HCT116 (cell line): ENCODE measurements at regions not wholly inside any gene's neighbourhood (a gene's known extent, or its start where the extent isn't known, plus 50 kb on each side); places are given as distances from the start of the nearest gene placed in this dataset.

ENCODE experiments used
- ATAC-seq: fragments of 200-7000 bp; cut with Tn5 transposase; 2 replicates; pipeline ENCODE4 v1.9.1; 2020; ENCODE audit warnings: mild to moderate bottlenecking, moderate library complexity
- BruUV-seq: library from RNA; stranded (reverse); fragments of 400-500 nt; replicated peaks from 2 replicates; lab custom pipeline; 2021; lab: Mats Ljungman, UMichigan
- CTCF ChIA-PET: fragments of 300-600 bp; sonication (Branson Sonifier 250); formaldehyde crosslinking; loops from one replicate; lab custom pipeline; 2021; ENCODE audit warnings: antibody characterized with exemption; lab: Charles Lee
- POLR2A ChIA-PET: fragments of 300-600, 350-600 bp; sonication (Branson Sonifier 250); formaldehyde crosslinking; loops from one replicate; lab custom pipeline; 2021; ENCODE audit warnings: antibody characterized with exemption; lab: Charles Lee
- RAD21 ChIA-PET, 2 experiments: fragments of 300-600 bp; sonication (Branson Sonifier 250); formaldehyde crosslinking; loops; one replicate each; lab custom pipeline; 2023; ENCODE audit warnings: low total read pairs in 2 of 2; ENCODE audit not compliant: uncharacterized antibody in 2 of 2, unreplicated experiment in 2 of 2, low non-redundant PET in 1 of 2; lab: Charles Lee
- DNase-seq: peaks from one replicate; pipeline ENCODE4 v3.0.0-alpha.2; 2010; ENCODE audit warnings: low read depth, low spot score
- H2AFZ ChIP-seq: fragments of 200-600 bp; shearing (Covaris generic), sonication (generic); 2 replicates; pipeline ENCODE4 v1.6.1; 2017; ENCODE audit warnings: low read depth, mixed run types, mixed read lengths, antibody characterized with exemption, low read length; ENCODE audit not compliant: poor library complexity, severe bottlenecking
- H3K27ac ChIP-seq: 2 replicates; pipeline ENCODE4 v1.5.1; 2012; ENCODE audit warnings: low read depth, low read length
- H3K27me3 ChIP-seq: fragments of 200-600 bp; sonication (generic); 2 replicates; pipeline ENCODE4 v1.6.1; 2016; ENCODE audit warnings: mixed run types, low read length, mixed read lengths; ENCODE audit not compliant: insufficient read depth
- H3K36me3 ChIP-seq, 2 experiments: fragments of 200-500 bp in 1 of 2; fragments of 200-600 bp in 1 of 2; sonication (Bioruptor generic) in 1 of 2; sonication (generic) in 1 of 2; 2 replicates each; pipeline versions ENCODE4 v1.5.1 to v1.6.1; 2014 to 2016; ENCODE audit warnings: low read length in 2 of 2, inconsistent platforms in 1 of 2, mixed read lengths in 1 of 2, mixed run types in 1 of 2; ENCODE audit not compliant: insufficient read depth in 2 of 2, control insufficient read depth in 1 of 2
- H3K4me1 ChIP-seq, 2 experiments: fragments of 200-600 bp in 1 of 2; sonication (generic) in 1 of 2; 2 replicates each; pipeline versions ENCODE4 v1.5.1 to v1.6.1; 2012 to 2017; ENCODE audit warnings: low read length in 2 of 2, inconsistent platforms in 1 of 2, mild to moderate bottlenecking in 1 of 2, mixed read lengths in 1 of 2, mixed run types in 1 of 2, moderate library complexity in 1 of 2; ENCODE audit not compliant: insufficient read depth in 2 of 2, control insufficient read depth in 1 of 2
- H3K4me2 ChIP-seq: fragments of 200-600 bp; sonication (generic); 2 replicates; pipeline ENCODE4 v1.6.1; 2017; ENCODE audit warnings: mixed run types, low read length, mixed read lengths
- H3K4me3 ChIP-seq, 2 experiments: fragments of 200-600 bp in 1 of 2; sonication (generic) in 1 of 2; replicated peaks in 1 of 2; 2 replicates each; pipeline ENCODE4 v1.5.1; 2011 to 2016; ENCODE audit warnings: low read length in 2 of 2, control low read depth in 1 of 2, low read depth in 1 of 2, mild to moderate bottlenecking in 1 of 2, mixed read lengths in 1 of 2, mixed run types in 1 of 2
- H3K79me2 ChIP-seq: fragments of 200-600 bp; sonication (generic); 2 replicates; pipeline ENCODE4 v1.6.1; 2017; ENCODE audit warnings: mild to moderate bottlenecking, mixed run types, low read length, moderate library complexity, mixed read lengths; ENCODE audit not compliant: insufficient read depth
- H3K9ac ChIP-seq: fragments of 200-600 bp; sonication (generic); 2 replicates; pipeline ENCODE4 v1.6.1; 2016; ENCODE audit warnings: low read length, mixed read lengths
- H3K9me2 ChIP-seq: fragments of 200-600 bp; sonication (generic), shearing (Covaris generic); 2 replicates; pipeline ENCODE4 v1.6.1; 2017; ENCODE audit warnings: mixed run types, mild to moderate bottlenecking, moderate library complexity; ENCODE audit not compliant: insufficient read depth
- H3K9me3 ChIP-seq, 2 experiments: fragments of 200-500 bp in 1 of 2; fragments of 200-600 bp in 1 of 2; sonication (Bioruptor generic) in 1 of 2; sonication (generic) in 1 of 2; 2 replicates each; pipeline ENCODE4 v1.6.1; 2014 to 2017; ENCODE audit warnings: low read length in 2 of 2, mixed read lengths in 2 of 2, inconsistent platforms in 1 of 2, low read depth in 1 of 2, mild to moderate bottlenecking in 1 of 2, mixed run types in 1 of 2, moderate library complexity in 1 of 2; ENCODE audit not compliant: control insufficient read depth in 1 of 2, insufficient read depth in 1 of 2
- H4K20me1 ChIP-seq: fragments of 200-600 bp; sonication (generic), shearing (Covaris generic); 2 replicates; pipeline ENCODE4 v1.6.1; 2017; ENCODE audit warnings: mixed run types, mild to moderate bottlenecking, moderate library complexity; ENCODE audit not compliant: insufficient read depth
- CBX3 ChIP-seq: IDR thresholded peaks from 2 replicates; pipeline ENCODE4 v1.6.1; 2012; ENCODE audit warnings: low read depth
- CEBPB ChIP-seq: IDR thresholded peaks from 2 replicates; pipeline ENCODE4 v1.6.1; 2012; ENCODE audit warnings: low read depth
- JUND ChIP-seq: IDR thresholded peaks from 2 replicates; pipeline ENCODE4 v1.6.1; 2012
- POLR2A ChIP-seq: IDR thresholded peaks from 2 replicates; pipeline ENCODE4 v1.7.0; 2011; ENCODE audit warnings: borderline replicate concordance; ENCODE audit not compliant: insufficient read depth, insufficient read length; ENCODE audit errors: extremely low read depth
- RAD21 ChIP-seq: IDR thresholded peaks from 2 replicates; pipeline ENCODE4 v1.6.1; 2012; ENCODE audit warnings: low read depth, mild to moderate bottlenecking
- SRF ChIP-seq: IDR thresholded peaks from 2 replicates; pipeline ENCODE4 v1.6.1; 2012; ENCODE audit warnings: low read depth
- TCF7L2 ChIP-seq: IDR thresholded peaks from 2 replicates; pipeline ENCODE4 v1.7.0; 2011; ENCODE audit warnings: borderline replicate concordance, inconsistent platforms; ENCODE audit not compliant: insufficient read depth, insufficient read length; ENCODE audit errors: extremely low read depth
- YY1 ChIP-seq: IDR thresholded peaks from 2 replicates; pipeline ENCODE4 v1.6.1; 2011; ENCODE audit warnings: low read length, low read depth, moderate library complexity, mild to moderate bottlenecking; ENCODE audit not compliant: insufficient replicate concordance; ENCODE audit errors: extremely low read depth
- ZBTB33 ChIP-seq: IDR thresholded peaks from 2 replicates; pipeline ENCODE4 v1.6.1; 2011; ENCODE audit warnings: mild to moderate bottlenecking, low read length, moderate library complexity; ENCODE audit not compliant: insufficient replicate concordance; ENCODE audit errors: extremely low read depth
- intact Hi-C: fragments of 100-400 bp; cut with micrococcal nuclease; formaldehyde crosslinking; loops from 2 replicates; pipeline ENCODE4 v1.10.0; 2022

- TF ChIP-seq ZBTB33 (no peak), CEBPB (no peak), CBX3 (no peak)
Observed at GRCh38 chr13:111855191-111855590, 211.8 kb upstream of the SOX1 start (continued).

- Histone ChIP-seq H3K27me3 (no peaks in the 10 kb centered on the region), H4K20me1 (no peaks in the 10 kb centered on the region), H3K27ac (no peak overlapping the region), H3K36me3 (no peaks in the 10 kb centered on the region), H3K4me1 (no peaks in the 10 kb centered on the region), H3K4me3 (no peak overlapping the region), H3K9me3 (no peaks in the 10 kb centered on the region), H2AFZ (no peak overlapping the region), H3K79me2 (no peaks in the 10 kb centered on the region), H3K9me2 (no peaks in the 10 kb centered on the region), H3K4me2 (no peak overlapping the region), H3K9ac (no peak overlapping the region)
- DNase-seq (no peak), ATAC-seq (no peak)
- ChIA-PET RAD21 (no interaction called here), CTCF (no interaction called here), POLR2A (no interaction called here)
- TF ChIP-seq TCF7L2, result no peak
- no peak for TF ChIP-seq YY1
- no peak for TF ChIP-seq RAD21
- TF ChIP-seq SRF, result no peak
- no peak for TF ChIP-seq POLR2A
- no peak for TF ChIP-seq JUND
- intact Hi-C loops, result no loop called here
- BruUV-seq, result no TSS peak
Observed at GRCh38 chr13:111855786-111856185, 211.2 kb upstream of the SOX1 start.
